NCI-H2196 treated with DMSO at 0.1 percent for 48 hours (cell line): ENCODE measurements at regions not wholly inside any gene's neighbourhood (a gene's known extent, or its start where the extent isn't known, plus 50 kb on each side); places are given as distances from the start of the nearest gene placed in this dataset.
A peak's percentile ranks its signal among the peaks of the same experiment; 100 is the strongest.

Experiments
- DNase-seq: peaks from one replicate; lab custom pipeline; 2025; ENCODE audit not compliant: unreplicated experiment; lab: John Stamatoyannopoulos, UW

GRCh38 chr20:19923762-19924161 lies 93.4 kb upstream of the NAA20 start:
- no peak for DNase-seq

DNA sequence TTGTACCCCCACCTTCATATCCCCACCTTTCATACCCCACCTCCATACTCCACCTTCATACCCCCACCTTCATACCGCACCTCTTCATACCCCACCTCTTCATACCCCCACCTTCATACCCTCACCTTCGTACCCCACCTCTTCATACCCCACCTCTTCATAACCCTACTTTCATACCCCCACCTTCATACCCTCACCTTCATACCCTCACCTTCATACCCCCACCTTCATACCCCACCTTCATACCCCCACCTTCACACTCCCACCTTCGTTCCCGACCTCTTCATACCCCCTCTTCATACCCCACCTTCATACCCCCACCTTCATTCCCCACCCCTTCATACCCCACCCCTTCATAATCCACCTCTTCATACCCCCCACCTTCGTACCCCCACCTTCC lies 92.9 kb upstream of the NAA20 start:
- DNase-seq, result no peak

GRCh38 chr20:19926591-19926990 lies 90.6 kb upstream of the NAA20 start:
- DNase-seq, result no peak

- no peak for DNase-seq
Observed at GRCh38 chr20:19928328-19929011, 88.7 kb upstream of the NAA20 start.

DNA sequence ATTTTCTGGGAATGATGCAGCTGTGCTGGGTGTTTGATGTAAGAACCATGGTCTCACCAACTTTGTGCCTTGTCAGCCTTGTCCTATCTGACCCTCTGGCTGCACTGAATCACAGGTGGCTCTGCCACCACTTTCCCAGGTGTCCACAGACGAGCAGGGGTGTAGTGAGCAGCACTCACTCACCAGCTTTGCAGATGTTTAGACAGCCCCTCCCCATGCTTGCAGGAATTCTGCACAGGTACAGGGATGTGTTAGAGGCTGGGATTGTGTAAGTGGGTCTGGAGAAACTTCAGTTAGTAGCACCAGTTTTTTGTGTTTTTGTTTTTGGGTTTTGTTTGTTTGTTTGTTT lies 88.2 kb upstream of the NAA20 start:
- DNase-seq, result no peak

DNA sequence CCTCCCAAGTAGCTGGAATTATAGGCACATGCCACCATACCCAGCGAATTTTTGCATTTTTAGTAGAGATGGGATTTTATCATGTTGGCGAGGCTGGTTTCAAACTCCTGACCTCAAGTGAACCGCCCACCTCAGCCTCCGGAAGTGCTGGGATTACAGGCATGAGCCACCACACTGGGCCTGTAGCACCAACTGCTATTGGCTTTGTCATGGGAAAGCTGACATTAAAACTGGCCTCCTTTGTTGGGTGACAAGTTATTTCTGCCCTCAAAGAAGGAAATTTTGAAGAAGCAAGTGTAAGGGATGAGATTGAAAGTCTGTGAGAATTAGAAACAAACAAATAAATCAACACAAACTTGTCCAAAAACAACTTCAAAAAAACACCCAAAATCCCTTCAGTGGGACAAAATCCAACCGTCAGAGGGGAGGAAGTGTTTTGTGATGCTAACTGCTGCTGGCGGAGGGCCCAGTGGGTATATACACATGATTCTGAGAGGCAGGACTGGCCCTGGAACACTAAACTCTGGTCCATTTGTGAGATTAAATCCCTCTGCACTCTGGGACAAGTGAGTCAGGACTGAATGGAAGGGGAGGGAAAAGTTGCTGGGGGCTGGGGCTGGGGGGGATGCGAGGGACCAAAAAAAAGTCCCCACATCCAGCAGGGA lies 87.5 kb upstream of the NAA20 start:
- no peak for DNase-seq

GRCh38 chr20:19930426-19930825 lies 86.7 kb upstream of the NAA20 start:
- no peak for DNase-seq

DNA sequence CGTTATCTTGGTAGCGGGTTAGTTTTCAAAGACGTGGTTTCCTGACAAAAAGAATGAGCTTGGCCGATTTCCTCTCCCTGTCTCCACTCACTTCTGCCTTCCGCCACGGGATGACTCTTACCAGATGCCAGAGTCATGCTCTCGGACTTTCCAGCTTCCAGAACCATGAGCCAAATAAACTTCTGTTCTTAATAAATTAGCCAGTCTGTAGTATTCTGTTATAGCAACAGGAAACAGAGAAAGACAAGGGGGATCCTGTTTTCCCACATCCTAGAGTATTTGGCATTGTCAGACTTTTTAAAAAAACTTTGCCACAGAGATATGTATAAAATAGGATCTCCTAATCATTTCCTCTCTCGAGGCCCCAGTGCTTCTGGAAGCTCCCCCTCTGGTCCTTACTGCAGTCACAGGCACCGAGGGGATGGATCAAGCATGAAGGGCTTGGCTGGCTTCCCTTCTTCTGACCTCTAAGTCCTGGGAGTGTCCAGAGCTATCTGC lies 84.9 kb upstream of the NAA20 start:
- DNase-seq, result no peak

DNA sequence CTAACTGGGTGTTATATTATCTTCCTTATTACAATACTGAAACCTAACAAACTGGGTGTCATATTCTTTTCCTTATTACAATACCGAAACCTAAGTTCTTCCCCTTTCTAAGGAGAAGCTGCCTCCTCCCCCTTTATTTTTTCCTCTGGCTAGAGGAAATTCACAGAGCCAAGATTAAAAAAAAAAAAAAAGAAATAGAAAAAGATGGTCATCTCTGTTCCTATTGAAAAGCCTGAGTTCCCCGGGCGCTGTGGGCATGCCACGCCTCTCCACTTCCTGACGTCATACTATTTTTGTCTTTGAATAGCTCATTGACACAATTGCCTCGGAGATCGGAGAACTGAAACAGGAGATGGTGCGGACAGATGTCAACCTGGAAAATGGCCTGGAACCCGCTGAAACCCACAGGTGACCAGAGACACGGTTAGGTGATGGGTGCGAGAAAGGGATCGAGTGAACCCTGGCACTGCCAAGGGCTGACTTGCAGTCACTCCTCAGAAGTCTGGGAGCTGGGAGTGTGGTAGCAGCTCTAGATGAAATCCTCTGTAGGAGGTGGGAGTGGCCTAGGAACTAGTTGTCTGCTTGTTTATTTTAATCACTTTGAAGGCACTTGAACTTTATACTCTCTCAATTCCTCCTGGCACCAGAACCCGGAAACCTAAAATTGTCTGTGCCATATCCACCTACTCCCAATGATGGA lies 82.2 kb upstream of the NAA20 start:
- DNase-seq, result peak; percentile 84

DNA sequence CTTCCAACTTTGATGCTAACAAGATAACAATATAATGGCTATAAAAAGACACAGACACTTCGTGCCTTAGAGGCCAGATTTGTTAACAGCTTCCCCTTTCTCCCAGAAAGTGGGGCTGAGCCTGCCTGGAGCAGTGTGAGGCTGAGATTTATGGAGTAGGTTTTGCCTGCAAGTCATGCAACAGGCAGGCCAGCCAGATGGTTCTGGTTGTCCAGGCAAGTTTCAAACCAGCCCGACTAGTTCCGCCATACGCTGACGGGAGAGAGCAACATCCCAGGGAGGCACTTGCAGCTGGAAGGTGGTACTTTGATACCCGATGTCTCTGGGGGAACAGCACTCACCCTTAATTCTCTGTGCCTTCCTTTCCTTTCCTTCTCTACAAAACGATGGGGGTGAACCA lies 81.3 kb upstream of the NAA20 start:
- DNase-seq, result no peak

GRCh38 chr20:19936466-19937200 lies 80.5 kb upstream of the NAA20 start:
- no peak for DNase-seq

- DNase-seq, result no peak
Observed at GRCh38 chr20:19937218-19937617, 79.9 kb upstream of the NAA20 start.

- no peak for DNase-seq
Observed at GRCh38 chr20:19937651-19938420, 79.3 kb upstream of the NAA20 start.

GRCh38 chr20:19938421-19939090 lies 78.6 kb upstream of the NAA20 start:
- DNase-seq, result no peak

DNA sequence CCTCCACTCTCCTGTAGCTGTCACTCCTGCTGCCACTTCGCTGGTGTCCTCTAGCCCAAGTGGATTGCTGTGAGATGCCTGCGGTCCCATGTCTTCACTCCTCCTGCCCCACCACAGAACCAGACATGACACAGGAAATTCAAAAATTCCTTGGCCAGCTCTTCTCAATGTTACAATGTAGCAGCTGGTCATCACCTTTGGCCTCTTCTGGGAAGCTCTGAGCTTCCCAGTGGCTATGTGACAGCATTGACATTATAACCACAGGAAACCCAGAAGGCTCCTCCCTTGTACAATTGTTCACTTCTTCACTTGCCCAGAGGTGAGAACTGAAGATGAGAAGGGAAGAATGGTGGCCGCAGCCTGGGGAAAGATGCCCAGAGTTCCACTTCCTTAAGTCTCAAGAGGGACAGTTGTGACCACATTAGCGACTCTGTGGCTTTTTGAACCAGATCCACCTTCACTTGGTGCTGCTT lies 76.1 kb upstream of the NAA20 start:
- no peak for DNase-seq

GRCh38 chr20:19942611-19943010 lies 74.6 kb upstream of the NAA20 start:
- DNase-seq, result no peak

DNA sequence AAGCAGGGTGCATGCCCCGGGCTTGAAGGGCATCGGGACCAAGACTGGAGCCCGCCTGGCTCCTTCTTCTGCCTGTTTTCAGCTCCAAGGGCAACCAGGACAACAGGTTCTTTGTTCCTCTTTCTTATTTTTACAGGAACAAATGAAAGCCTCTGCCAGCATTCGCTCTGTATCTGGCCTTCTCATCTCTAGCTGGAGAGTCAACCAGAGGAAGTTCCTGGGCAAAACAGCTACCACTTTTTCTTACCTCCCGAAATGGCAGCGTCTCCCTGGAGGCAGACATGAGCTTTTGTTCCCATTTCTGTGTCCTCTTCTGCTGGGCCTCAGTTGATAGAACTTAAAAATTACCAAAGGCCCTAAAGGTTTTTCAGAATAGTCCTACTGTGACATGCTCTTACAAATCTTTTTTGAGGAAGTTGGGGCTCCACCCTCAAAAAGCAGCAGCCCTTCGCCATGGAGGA lies 74.1 kb upstream of the NAA20 start:
- DNase-seq, result no peak

DNA sequence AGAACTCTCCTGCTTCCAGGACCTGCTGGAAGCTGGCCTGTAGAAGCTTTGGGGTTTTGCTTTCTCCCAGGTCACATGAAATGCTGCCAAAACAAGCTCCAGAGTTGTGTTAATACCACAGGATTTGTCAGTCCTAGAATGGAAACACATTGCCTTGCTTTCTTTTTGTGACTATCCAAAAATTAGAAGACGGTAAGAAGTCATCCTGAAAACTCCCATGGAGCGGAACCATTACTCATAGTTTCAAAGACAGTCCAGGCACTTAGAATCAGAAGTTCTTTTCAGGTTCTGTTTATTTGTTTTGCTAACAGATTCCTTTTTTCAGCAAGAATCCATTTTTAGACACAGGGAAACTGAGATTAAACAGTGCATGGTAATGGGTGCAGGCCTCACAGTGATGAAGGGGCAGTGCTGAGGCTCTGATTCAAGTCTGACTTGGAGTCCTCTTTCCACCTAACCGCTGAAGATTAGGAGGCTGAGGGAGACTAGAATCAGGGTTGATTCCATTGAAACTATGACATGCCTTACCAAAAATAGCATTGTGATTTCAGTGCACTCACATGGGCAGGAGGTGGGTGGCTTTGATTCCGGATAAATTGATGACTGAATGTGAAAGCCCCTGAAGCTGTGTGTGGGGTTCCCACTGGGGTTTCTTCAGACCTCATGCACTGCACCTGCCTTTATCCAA lies 72.2 kb upstream of the NAA20 start:
- DNase-seq, result no peak
